HCT116 (cell line): ENCODE measurements at regions not wholly inside any gene's neighbourhood (a gene's known extent, or its start where the extent isn't known, plus 50 kb on each side); places are given as distances from the start of the nearest gene placed in this dataset.

Experiments used
- CBX3 ChIP-seq: IDR thresholded peaks from 2 replicates; pipeline ENCODE4 v1.6.1; 2012; ENCODE audit warnings: low read depth
- CTCF ChIP-seq, 3 experiments: fragments of 200-600 bp in 1 of 3; sonication (generic) in 1 of 3; IDR thresholded peaks in 2 of 3; conservative IDR thresholded peaks in 1 of 3; 2 replicates each; pipeline ENCODE4 v1.5.1; 2012 to 2017; ENCODE audit warnings: low read depth in 2 of 3, low read length in 2 of 3, antibody characterized with exemption in 1 of 3, borderline replicate concordance in 1 of 3, control low read depth in 1 of 3, mild to moderate bottlenecking in 1 of 3, mixed read lengths in 1 of 3, mixed run types in 1 of 3, moderate library complexity in 1 of 3; ENCODE audit not compliant: insufficient read depth in 1 of 3
- EZH2 ChIP-seq: fragments of 200-600 bp; sonication (generic); IDR thresholded peaks from 2 replicates; pipeline ENCODE4 v1.6.1; 2017; ENCODE audit warnings: antibody characterized with exemption, mixed run types
- EZH2phosphoT487 ChIP-seq: fragments of 200-600 bp; IDR thresholded peaks from 2 replicates; pipeline ENCODE4 v1.6.1; 2018; ENCODE audit warnings: antibody characterized with exemption, borderline replicate concordance
- FOSL1 ChIP-seq: IDR thresholded peaks from 2 replicates; pipeline ENCODE4 v1.6.1; 2012; ENCODE audit warnings: low read depth

- TF ChIP-seq EZH2 (no peak), CTCF (IDR thresholded peaks at IDR 0.05 in 2 of 3, conservative IDR thresholded peaks at IDR 0.05 in 1 of 3; ENCODE audit: borderline replicate concordance in 1 of 3, insufficient read depth in 1 of 3, low read depth in 2 of 3, low read length in 2 of 3) (no peak), CBX3 (no peak), FOSL1 (no peak), EZH2phosphoT487 (no peak)
Observed at GRCh38 chr5:63152871-63153270, 574.3 kb downstream of the LRRC70 start.
